K562 (cell line): ENCODE measurements at regions not wholly inside any gene's neighbourhood (a gene's known extent, or its start where the extent isn't known, plus 50 kb on each side); places are given as distances from the start of the nearest gene placed in this dataset.

Source experiments
- ATAC-seq: fragments of 200-7000 bp; cut with Tn5 transposase; 3 replicates; pipeline ENCODE4 v1.9.1; 2020; ENCODE audit warnings: moderate library complexity
- BruUV-seq: library from RNA; stranded (reverse); fragments of 400-500 nt; replicated peaks from 2 replicates; lab custom pipeline; 2021; lab: Mats Ljungman, UMichigan
- CTCF ChIA-PET: fragments of 300-600 bp; formaldehyde crosslinking; extraction: SDS; loops from one replicate; lab custom pipeline; 2021; ENCODE audit warnings: low intra/inter-chr PET ratio; lab: Yijun Ruan, JAX
- POLR2A ChIA-PET: fragments of 300-600, 350-650 bp; sonication (Branson Sonifier 250); formaldehyde crosslinking; extraction: SDS; loops from one replicate; lab custom pipeline; 2021; ENCODE audit warnings: antibody characterized with exemption, inconsistent platforms; lab: Yijun Ruan, JAX
- DNase-seq, 4 experiments: peaks; one replicate each; pipeline versions ENCODE4 v3.0.0 to v3.0.0-alpha.2; 2011 to 2018; ENCODE audit warnings: low spot score in 3 of 4, mixed read lengths in 3 of 4; ENCODE audit errors: extremely low read depth in 1 of 4
- FAIRE-seq: peaks from 2 replicates; lab custom pipeline; 2011; peaks lifted over from hg19 to GRCh38; lab: Jason Lieb, UNC
- H2AFZ ChIP-seq: 2 replicates; pipeline ENCODE4 v1.6.0; 2011; ENCODE audit warnings: low read depth, low read length, control low read depth, inconsistent platforms
- H3K27ac ChIP-seq: fragments of 200-600 bp; 3 replicates; pipeline ENCODE4 v1.8.0; 2011; ENCODE audit warnings: low read depth, mild to moderate bottlenecking, control low read depth, inconsistent platforms, low read length, moderate library complexity, mixed read lengths; ENCODE audit errors: extremely low read depth
- H3K27me3 ChIP-seq, 2 experiments: fragments of 300-600 bp in 1 of 2; 2 replicates in 1 of 2; 3 replicates in 1 of 2; pipeline versions ENCODE4 v1.6.0 to v1.8.0; 2011; ENCODE audit warnings: inconsistent platforms in 2 of 2, low read length in 2 of 2, mild to moderate bottlenecking in 1 of 2, mixed read lengths in 1 of 2, moderate library complexity in 1 of 2; ENCODE audit not compliant: control insufficient read depth in 2 of 2, insufficient read depth in 2 of 2
- H3K36me3 ChIP-seq: fragments of 300-600 bp; 3 replicates; pipeline ENCODE4 v1.8.0; 2011; ENCODE audit warnings: mild to moderate bottlenecking, low read length, inconsistent platforms; ENCODE audit not compliant: control insufficient read depth, insufficient read depth
- H3K4me1 ChIP-seq, 2 experiments: fragments of 200-600 bp in 1 of 2; replicated peaks in 1 of 2; 2 replicates in 1 of 2; 3 replicates in 1 of 2; pipeline versions ENCODE4 v1.5.1 to v1.8.0; 2011; ENCODE audit warnings: inconsistent platforms in 2 of 2, low read length in 2 of 2, mild to moderate bottlenecking in 1 of 2, mixed read lengths in 1 of 2, moderate library complexity in 1 of 2; ENCODE audit not compliant: control insufficient read depth in 2 of 2, insufficient read depth in 2 of 2
- H3K4me2 ChIP-seq: 2 replicates; pipeline ENCODE4 v1.6.1; 2011; ENCODE audit warnings: low read length, control low read depth, inconsistent platforms, mixed read lengths; ENCODE audit not compliant: insufficient read depth
- H3K4me3 ChIP-seq: fragments of 200-600 bp; sonication (generic), shearing (Covaris generic); 2 replicates; pipeline ENCODE4 v1.5.1; 2016; ENCODE audit warnings: control low read depth, inconsistent platforms
- H3K79me2 ChIP-seq: fragments of 200-600 bp; 3 replicates; pipeline ENCODE4 v1.8.0; 2011; ENCODE audit warnings: low read length, inconsistent platforms; ENCODE audit not compliant: control insufficient read depth, insufficient read depth
- H3K9ac ChIP-seq, 2 experiments: 2 replicates each; pipeline versions ENCODE4 v1.6.0 to v1.6.1; 2011; ENCODE audit warnings: low read depth in 2 of 2, low read length in 2 of 2, control low read depth in 1 of 2, inconsistent platforms in 1 of 2, mild to moderate bottlenecking in 1 of 2, mixed read lengths in 1 of 2; ENCODE audit not compliant: insufficient read depth in 1 of 2
- H3K9me1 ChIP-seq: one replicate; pipeline ENCODE4 v1.6.0; 2011; ENCODE audit warnings: inconsistent platforms, mild to moderate bottlenecking, low read length, moderate library complexity; ENCODE audit not compliant: control insufficient read depth, insufficient read depth
- H3K9me3 ChIP-seq: replicated peaks from 2 replicates; pipeline ENCODE4 v1.5.1; 2011; ENCODE audit warnings: low read depth, low read length, inconsistent platforms; ENCODE audit not compliant: control insufficient read depth, insufficient read depth
- H4K20me1 ChIP-seq: replicated peaks from 2 replicates; pipeline ENCODE4 v1.6.1; 2011; ENCODE audit warnings: low read length, inconsistent platforms, mixed read lengths; ENCODE audit not compliant: control insufficient read depth, insufficient read depth
- CBX3 ChIP-seq, 2 experiments: IDR thresholded peaks; 1 replicate in 1 of 2; 2 replicates in 1 of 2; pipeline ENCODE4 v1.6.1; 2012; ENCODE audit warnings: inconsistent platforms in 2 of 2, low read length in 2 of 2, borderline replicate concordance in 1 of 2, control low read depth in 1 of 2
- E2F1 ChIP-seq: sonication (generic); formaldehyde crosslinking; IDR thresholded peaks from 2 replicates; pipeline ENCODE4 v1.8.1; 2023; ENCODE audit warnings: mild to moderate bottlenecking, missing genetic modification reagents, moderate library complexity
- HSF4 ChIP-seq: fragments of 250-450 bp; sonication (Bioruptor Pico); IDR thresholded peaks from 2 replicates; pipeline ENCODE4 v2.1.2; 2022; ENCODE audit warnings: mild to moderate bottlenecking, moderate library complexity, borderline replicate concordance
- PURB ChIP-seq: sonication (generic); formaldehyde crosslinking; IDR thresholded peaks from 2 replicates; pipeline ENCODE4 v1.9.0; 2021; ENCODE audit warnings: low read depth, mild to moderate bottlenecking, missing genetic modification reagents
- SREBF1 ChIP-seq: fragments of 150-350 bp; IDR thresholded peaks from 2 replicates; pipeline ENCODE4 v1.6.1; 2014; ENCODE audit warnings: antibody characterized with exemption, low read depth, low read length, borderline replicate concordance
- SRSF7 ChIP-seq: fragments of 200-400 bp; formaldehyde crosslinking; optimal IDR thresholded peaks from 2 replicates; pipeline ENCODE3; 2017; ENCODE audit warnings: mild to moderate bottlenecking, low read depth, low read length
- TOE1 ChIP-seq, 2 experiments: fragments of 450-650 bp in 1 of 2; sonication (generic) in 1 of 2; formaldehyde crosslinking in 1 of 2; IDR thresholded peaks; 2 replicates each; pipeline versions ENCODE4 v1.7.1 to v1.8.0; 2016 to 2022; ENCODE audit warnings: borderline replicate concordance in 2 of 2, mild to moderate bottlenecking in 2 of 2, antibody characterized with exemption in 1 of 2, inconsistent platforms in 1 of 2, low read depth in 1 of 2, missing genetic modification reagents in 1 of 2, moderate library complexity in 1 of 2
- USF1 ChIP-seq: sonication (generic); formaldehyde crosslinking; IDR thresholded peaks from 2 replicates; pipeline ENCODE4 v1.9.0; 2022; ENCODE audit warnings: mild to moderate bottlenecking, missing genetic modification reagents
- ZNF175 ChIP-seq: fragments of 200-800 bp; sonication (Bioruptor generic); IDR thresholded peaks from 2 replicates; pipeline ENCODE4 v1.6.1; 2016; ENCODE audit warnings: low read depth, mild to moderate bottlenecking, missing genetic modification characterization, missing compliant biosample characterization
- ZNF431 ChIP-seq: sonication (generic); formaldehyde crosslinking; IDR thresholded peaks from 2 replicates; pipeline ENCODE4 v1.8.0; 2022; ENCODE audit warnings: mild to moderate bottlenecking, missing genetic modification reagents
- ZNF561 ChIP-seq: fragments of 450-650 bp; formaldehyde crosslinking; conservative IDR thresholded peaks from 2 replicates; pipeline ENCODE4 v1.4.0; 2020; ENCODE audit warnings: mild to moderate bottlenecking, moderate library complexity
- ZNF699 ChIP-seq: fragments of 250-450 bp; sonication (Bioruptor Pico); IDR thresholded peaks from 2 replicates; pipeline ENCODE4 v1.8.0; 2021; ENCODE audit warnings: mild to moderate bottlenecking, moderate library complexity; ENCODE audit not compliant: insufficient replicate concordance
- WGBS: fragments of 100-300 bp; shearing (Covaris generic); methylation state at CpG from one replicate; pipeline ENCODE4 v1.1.6; 2016; ENCODE audit warnings: low coverage, mixed read lengths; ENCODE audit not compliant: insufficient coverage; ENCODE audit errors: missing lambda C conversion rate; 5-methylcytosine and 5-hydroxymethylcytosine counted together
- in situ Hi-C: fragments of 300-500 bp; cut with MboI; formaldehyde crosslinking; loops from 4 replicates; pipeline ENCODE4 v1.15.0; 2018; ENCODE audit warnings: inconsistent platforms, mixed read lengths
- intact Hi-C: fragments of 100-400 bp; cut with micrococcal nuclease; formaldehyde crosslinking; loops from 2 replicates; pipeline ENCODE4 v1.14.2; 2022

- TF ChIP-seq ZNF175 (CRISPR knock-in tag) (no peak), ZNF699 (CRISPR knock-in tag) (no peak), HSF4 (CRISPR knock-in tag) (no peak), SREBF1 (no peak), ZNF561 (CRISPR knock-in tag) (no peak), TOE1 (IDR thresholded peaks at IDR 0.05; ENCODE audit: borderline replicate concordance) (no peak), TOE1 (CRISPR knock-in tag; IDR thresholded peaks at IDR 0.05; ENCODE audit: borderline replicate concordance, low read depth) (no peak), ZNF431 (CRISPR knock-in tag) (no peak), PURB (CRISPR knock-in tag) (no peak), SRSF7 (no peak), E2F1 (CRISPR knock-in tag) (no peak), USF1 (no peak), CBX3 (IDR thresholded peaks at IDR 0.05; ENCODE audit: borderline replicate concordance in 1 of 2, low read length in 2 of 2) (no peak)
- Histone ChIP-seq H3K79me2 (no peaks in the 10 kb centered on the region), H3K4me3 (no peak overlapping the region), H2AFZ (no peak overlapping the region), H3K9me1 (no peaks in the 10 kb centered on the region), H3K4me2 (no peak overlapping the region), H3K36me3 (no peaks in the 10 kb centered on the region), H3K27me3 (no peaks in the 10 kb centered on the region), H3K27ac (no peak overlapping the region), H4K20me1 (no peaks in the 10 kb centered on the region), H3K9me3 (no peaks in the 10 kb centered on the region), H3K9ac (no peak overlapping the region), H3K4me1 (no peaks in the 10 kb centered on the region)
- intact Hi-C loops: no loop called here
- POLR2A ChIA-PET: no interaction called here
- in situ Hi-C loops: no loop called here
- no peak for FAIRE-seq
- CTCF ChIA-PET: no interaction called here
- WGBS: 0% methylated on average over 4 of the region's 4 CpGs
- ATAC-seq: no peak
- DNase-seq: no peak
- BruUV-seq: no TSS peak
Observed at GRCh38 chr14:106776395-106776983, 1250.1 kb downstream of the TMEM121 start.
